ENCODE measurements at regions not wholly inside any gene's neighbourhood (a gene's known extent, or its start where the extent isn't known, plus 50 kb on each side); places are given as distances from the start of the nearest gene placed in this dataset.

GRCh38 chr21:40985370-40985769 lies 138.4 kb upstream of the DSCAM start:
- TF ChIP-seq CTCF (IDR thresholded peaks at IDR 0.05): no peak
- no peak for TF ChIP-seq POLR2A (IDR thresholded peaks at IDR 0.05)
